Liver (tissue), 8 donors: ENCODE measurements at regions not wholly inside any gene's neighbourhood (a gene's known extent, or its start where the extent isn't known, plus 50 kb on each side); places are given as distances from the start of the nearest gene placed in this dataset.

ENCODE experiments used
- DNase-seq: peaks from one replicate; pipeline ENCODE4 v3.0.0-alpha.2; 2017; ENCODE audit warnings: low spot score
- H3K27ac ChIP-seq, 2 donors: one replicate each; pipeline ENCODE4 v1.7.0; 2013; ENCODE audit warnings: inconsistent platforms in 2 of 2, low read length in 2 of 2, control low read depth in 1 of 2, low read depth in 1 of 2, mild to moderate bottlenecking in 1 of 2
- H3K27me3 ChIP-seq, 4 donors: one replicate each; pipeline versions ENCODE4 v1.6.1 to v1.7.0; 2013; ENCODE audit warnings: low read length in 3 of 4, inconsistent platforms in 1 of 4, mild to moderate bottlenecking in 1 of 4, moderate library complexity in 1 of 4; ENCODE audit not compliant: control insufficient read depth in 4 of 4, insufficient read depth in 4 of 4
- H3K36me3 ChIP-seq, 4 donors: one replicate each; pipeline versions ENCODE4 v1.6.1 to v1.7.0; 2013; ENCODE audit warnings: low read length in 3 of 4, mild to moderate bottlenecking in 3 of 4, low read depth in 1 of 4, moderate library complexity in 1 of 4; ENCODE audit not compliant: control insufficient read depth in 4 of 4, insufficient read depth in 3 of 4
- H3K4me1 ChIP-seq, 4 donors: one replicate each; pipeline versions ENCODE4 v1.6.1 to v1.7.0; 2013; ENCODE audit warnings: low read length in 3 of 4, mild to moderate bottlenecking in 3 of 4, moderate library complexity in 1 of 4; ENCODE audit not compliant: control insufficient read depth in 4 of 4, insufficient read depth in 4 of 4
- H3K4me3 ChIP-seq, 3 donors: one replicate each; pipeline versions ENCODE4 v1.6.1 to v1.7.0; 2013; ENCODE audit warnings: low read length in 3 of 3, control low read depth in 1 of 3, low read depth in 1 of 3, mild to moderate bottlenecking in 1 of 3
- H3K9ac ChIP-seq, 2 donors: one replicate each; pipeline ENCODE4 v1.7.0; 2013; ENCODE audit warnings: low read length in 2 of 2, mild to moderate bottlenecking in 2 of 2, moderate library complexity in 2 of 2, control low read depth in 1 of 2, low read depth in 1 of 2
- H3K9me3 ChIP-seq, 4 donors: one replicate each; pipeline versions ENCODE4 v1.6.1 to v1.7.0; 2013; ENCODE audit warnings: low read length in 3 of 4; ENCODE audit not compliant: control insufficient read depth in 4 of 4
- EGR1 ChIP-seq, 2 donors: IDR thresholded peaks; 2 replicates each; pipeline ENCODE4 v1.6.1; 2016 to 2018; ENCODE audit warnings: antibody characterized with exemption in 2 of 2, low read depth in 2 of 2
- FOXA1 ChIP-seq: IDR thresholded peaks from 2 replicates; pipeline ENCODE4 v1.6.1; 2016; ENCODE audit warnings: antibody characterized with exemption
- FOXA2 ChIP-seq: IDR thresholded peaks from 2 replicates; pipeline ENCODE4 v1.6.1; 2016; ENCODE audit warnings: antibody characterized with exemption
- GABPA ChIP-seq, 2 donors: IDR thresholded peaks in 1 of 2; conservative IDR thresholded peaks in 1 of 2; 2 replicates each; pipeline ENCODE4 v1.6.1; 2016; ENCODE audit warnings: antibody characterized with exemption in 2 of 2, mild to moderate bottlenecking in 1 of 2, moderate library complexity in 1 of 2
- HNF4A ChIP-seq, 2 donors: conservative IDR thresholded peaks; 2 replicates each; pipeline ENCODE4 v1.6.1; 2016; ENCODE audit warnings: antibody characterized with exemption in 2 of 2, mild to moderate bottlenecking in 2 of 2
- HNF4G ChIP-seq: IDR thresholded peaks from 2 replicates; pipeline ENCODE4 v1.6.1; 2016; ENCODE audit warnings: antibody characterized with exemption
- JUND ChIP-seq, 2 donors: IDR thresholded peaks; 2 replicates each; pipeline ENCODE4 v1.6.1; 2016; ENCODE audit warnings: antibody characterized with exemption in 2 of 2
- NR2F2 ChIP-seq: IDR thresholded peaks from 2 replicates; pipeline ENCODE4 v1.6.1; 2016; ENCODE audit warnings: antibody characterized with exemption
- RAD21 ChIP-seq, 2 donors: IDR thresholded peaks; 2 replicates each; pipeline ENCODE4 v1.6.1; 2016; ENCODE audit warnings: antibody characterized with exemption in 2 of 2, mild to moderate bottlenecking in 2 of 2
- RXRA ChIP-seq, 2 donors: IDR thresholded peaks; 2 replicates each; pipeline ENCODE4 v1.6.1; 2017 to 2018; ENCODE audit warnings: antibody characterized with exemption in 2 of 2, mild to moderate bottlenecking in 1 of 2
- SP1 ChIP-seq: IDR thresholded peaks from 2 replicates; pipeline ENCODE4 v1.6.1; 2018; ENCODE audit warnings: antibody characterized with exemption, mild to moderate bottlenecking
- TAF1 ChIP-seq: conservative IDR thresholded peaks from 2 replicates; pipeline ENCODE4 v1.6.1; 2016; ENCODE audit warnings: antibody characterized with exemption, mild to moderate bottlenecking
- YY1 ChIP-seq: IDR thresholded peaks from 2 replicates; pipeline ENCODE4 v1.6.1; 2016; ENCODE audit warnings: antibody characterized with exemption, mild to moderate bottlenecking
- WGBS: extraction: QIAGEN DNeasy Blood & Tissue Kit; methylation state at CpG from one replicate; pipeline ENCODE4 v1.1.7; 2013; 5-methylcytosine and 5-hydroxymethylcytosine counted together
- TF ChIP-seq, protein P1 (sequence below): IDR thresholded peaks from 2 replicates; pipeline ENCODE4 v1.6.1; 2016; ENCODE audit warnings: antibody characterized with exemption
- TF ChIP-seq, protein P2 (sequence below): IDR thresholded peaks from 2 replicates; pipeline ENCODE4 v1.6.1; 2016; ENCODE audit warnings: antibody characterized with exemption
- TF ChIP-seq, protein P3 (sequence below): fragments of 150-350 bp; IDR thresholded peaks from 2 replicates; pipeline ENCODE4 v1.5.1; 2017; ENCODE audit warnings: improper control_type of control experiment, low read depth, low read length; ENCODE audit not compliant: missing input control
- TF ChIP-seq, protein P4 (sequence below): IDR thresholded peaks from 2 replicates; pipeline ENCODE4 v1.6.1; 2016; ENCODE audit warnings: antibody characterized with exemption
- TF ChIP-seq, protein P5 (sequence below): IDR thresholded peaks from 2 replicates; pipeline ENCODE4 v1.6.1; 2016; ENCODE audit warnings: antibody characterized with exemption, mild to moderate bottlenecking
- donor health status: healthy.
- donor health status: healthy.
- donor health status: healthy.
- donor health status: healthy.
- donor health status: healthy.

DNA sequence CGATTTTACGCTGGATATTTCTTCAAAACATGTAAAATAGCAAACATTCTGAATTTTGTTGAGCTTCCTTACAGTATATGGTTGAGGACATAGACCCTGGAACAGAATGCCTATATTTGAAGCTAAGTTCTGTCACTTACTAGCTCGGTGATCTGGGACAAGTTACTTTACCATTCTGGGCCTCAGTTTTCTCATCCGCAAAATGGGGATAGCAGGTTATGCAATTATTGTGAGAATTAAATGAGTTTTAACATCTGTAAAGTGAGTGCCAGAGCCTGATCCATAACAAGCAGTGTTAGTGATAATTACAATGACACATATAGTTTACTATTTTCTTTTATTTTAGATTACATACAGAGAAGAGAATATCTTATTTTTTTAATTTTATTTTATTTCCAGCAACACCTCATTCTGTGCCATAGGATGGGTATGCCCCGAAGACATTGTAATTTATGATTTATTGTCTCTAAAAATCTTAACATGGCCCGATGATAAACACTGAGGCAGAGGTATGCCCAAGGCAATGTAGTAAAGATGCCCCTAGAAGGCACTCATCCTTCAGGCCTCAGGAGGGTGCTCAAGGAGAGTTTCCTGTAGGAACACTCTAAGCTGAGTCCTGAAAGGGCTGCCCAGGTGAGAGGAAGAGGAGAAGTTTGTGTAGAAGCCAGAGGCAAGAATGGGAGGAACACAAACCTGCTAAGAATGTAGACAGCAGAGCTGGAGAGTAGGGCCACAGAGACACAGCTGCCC is 250.9 kb downstream of the BCL11A start:
- Histone ChIP-seq H3K9me3 (no peaks in the 10 kb centered on the region), H3K27ac (no peak overlapping the region), H3K27me3 (no peaks in the 10 kb centered on the region), H3K36me3 (no peaks in the 10 kb centered on the region), H3K4me1 (no peaks in the 10 kb centered on the region), H3K9ac (no peak overlapping the region), H3K4me3 (no peak overlapping the region)
- no peak for TF ChIP-seq GABPA (IDR thresholded peaks at IDR 0.05 in 1 of 2, conservative IDR thresholded peaks at IDR 0.05 in 1 of 2)
- TF ChIP-seq, protein P1, sequence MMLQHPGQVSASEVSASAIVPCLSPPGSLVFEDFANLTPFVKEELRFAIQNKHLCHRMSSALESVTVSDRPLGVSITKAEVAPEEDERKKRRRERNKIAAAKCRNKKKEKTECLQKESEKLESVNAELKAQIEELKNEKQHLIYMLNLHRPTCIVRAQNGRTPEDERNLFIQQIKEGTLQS, result no peak
- no peak for TF ChIP-seq RXRA (IDR thresholded peaks at IDR 0.05)
- TF ChIP-seq RAD21 (IDR thresholded peaks at IDR 0.05), result no peak
- no peak for TF ChIP-seq FOXA1
- TF ChIP-seq HNF4A (conservative IDR thresholded peaks at IDR 0.05), result no peak
- TF ChIP-seq JUND (IDR thresholded peaks at IDR 0.05), result no peak
- TF ChIP-seq FOXA2, result no peak
- TF ChIP-seq, protein P2, sequence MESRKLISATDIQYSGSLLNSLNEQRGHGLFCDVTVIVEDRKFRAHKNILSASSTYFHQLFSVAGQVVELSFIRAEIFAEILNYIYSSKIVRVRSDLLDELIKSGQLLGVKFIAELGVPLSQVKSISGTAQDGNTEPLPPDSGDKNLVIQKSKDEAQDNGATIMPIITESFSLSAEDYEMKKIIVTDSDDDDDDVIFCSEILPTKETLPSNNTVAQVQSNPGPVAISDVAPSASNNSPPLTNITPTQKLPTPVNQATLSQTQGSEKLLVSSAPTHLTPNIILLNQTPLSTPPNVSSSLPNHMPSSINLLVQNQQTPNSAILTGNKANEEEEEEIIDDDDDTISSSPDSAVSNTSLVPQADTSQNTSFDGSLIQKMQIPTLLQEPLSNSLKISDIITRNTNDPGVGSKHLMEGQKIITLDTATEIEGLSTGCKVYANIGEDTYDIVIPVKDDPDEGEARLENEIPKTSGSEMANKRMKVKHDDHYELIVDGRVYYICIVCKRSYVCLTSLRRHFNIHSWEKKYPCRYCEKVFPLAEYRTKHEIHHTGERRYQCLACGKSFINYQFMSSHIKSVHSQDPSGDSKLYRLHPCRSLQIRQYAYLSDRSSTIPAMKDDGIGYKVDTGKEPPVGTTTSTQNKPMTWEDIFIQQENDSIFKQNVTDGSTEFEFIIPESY, result no peak
- TF ChIP-seq TAF1, result no peak
- no peak for TF ChIP-seq YY1
- TF ChIP-seq EGR1 (IDR thresholded peaks at IDR 0.05; ENCODE audit: low read depth in 2 of 2), result no peak
- TF ChIP-seq SP1, result no peak
- TF ChIP-seq, protein P3, sequence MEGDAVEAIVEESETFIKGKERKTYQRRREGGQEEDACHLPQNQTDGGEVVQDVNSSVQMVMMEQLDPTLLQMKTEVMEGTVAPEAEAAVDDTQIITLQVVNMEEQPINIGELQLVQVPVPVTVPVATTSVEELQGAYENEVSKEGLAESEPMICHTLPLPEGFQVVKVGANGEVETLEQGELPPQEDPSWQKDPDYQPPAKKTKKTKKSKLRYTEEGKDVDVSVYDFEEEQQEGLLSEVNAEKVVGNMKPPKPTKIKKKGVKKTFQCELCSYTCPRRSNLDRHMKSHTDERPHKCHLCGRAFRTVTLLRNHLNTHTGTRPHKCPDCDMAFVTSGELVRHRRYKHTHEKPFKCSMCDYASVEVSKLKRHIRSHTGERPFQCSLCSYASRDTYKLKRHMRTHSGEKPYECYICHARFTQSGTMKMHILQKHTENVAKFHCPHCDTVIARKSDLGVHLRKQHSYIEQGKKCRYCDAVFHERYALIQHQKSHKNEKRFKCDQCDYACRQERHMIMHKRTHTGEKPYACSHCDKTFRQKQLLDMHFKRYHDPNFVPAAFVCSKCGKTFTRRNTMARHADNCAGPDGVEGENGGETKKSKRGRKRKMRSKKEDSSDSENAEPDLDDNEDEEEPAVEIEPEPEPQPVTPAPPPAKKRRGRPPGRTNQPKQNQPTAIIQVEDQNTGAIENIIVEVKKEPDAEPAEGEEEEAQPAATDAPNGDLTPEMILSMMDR, result no peak
- no peak for TF ChIP-seq NR2F2
- no peak for TF ChIP-seq HNF4G
- TF ChIP-seq, protein P4, sequence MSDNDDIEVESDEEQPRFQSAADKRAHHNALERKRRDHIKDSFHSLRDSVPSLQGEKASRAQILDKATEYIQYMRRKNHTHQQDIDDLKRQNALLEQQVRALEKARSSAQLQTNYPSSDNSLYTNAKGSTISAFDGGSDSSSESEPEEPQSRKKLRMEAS, result no peak
- TF ChIP-seq, protein P5, sequence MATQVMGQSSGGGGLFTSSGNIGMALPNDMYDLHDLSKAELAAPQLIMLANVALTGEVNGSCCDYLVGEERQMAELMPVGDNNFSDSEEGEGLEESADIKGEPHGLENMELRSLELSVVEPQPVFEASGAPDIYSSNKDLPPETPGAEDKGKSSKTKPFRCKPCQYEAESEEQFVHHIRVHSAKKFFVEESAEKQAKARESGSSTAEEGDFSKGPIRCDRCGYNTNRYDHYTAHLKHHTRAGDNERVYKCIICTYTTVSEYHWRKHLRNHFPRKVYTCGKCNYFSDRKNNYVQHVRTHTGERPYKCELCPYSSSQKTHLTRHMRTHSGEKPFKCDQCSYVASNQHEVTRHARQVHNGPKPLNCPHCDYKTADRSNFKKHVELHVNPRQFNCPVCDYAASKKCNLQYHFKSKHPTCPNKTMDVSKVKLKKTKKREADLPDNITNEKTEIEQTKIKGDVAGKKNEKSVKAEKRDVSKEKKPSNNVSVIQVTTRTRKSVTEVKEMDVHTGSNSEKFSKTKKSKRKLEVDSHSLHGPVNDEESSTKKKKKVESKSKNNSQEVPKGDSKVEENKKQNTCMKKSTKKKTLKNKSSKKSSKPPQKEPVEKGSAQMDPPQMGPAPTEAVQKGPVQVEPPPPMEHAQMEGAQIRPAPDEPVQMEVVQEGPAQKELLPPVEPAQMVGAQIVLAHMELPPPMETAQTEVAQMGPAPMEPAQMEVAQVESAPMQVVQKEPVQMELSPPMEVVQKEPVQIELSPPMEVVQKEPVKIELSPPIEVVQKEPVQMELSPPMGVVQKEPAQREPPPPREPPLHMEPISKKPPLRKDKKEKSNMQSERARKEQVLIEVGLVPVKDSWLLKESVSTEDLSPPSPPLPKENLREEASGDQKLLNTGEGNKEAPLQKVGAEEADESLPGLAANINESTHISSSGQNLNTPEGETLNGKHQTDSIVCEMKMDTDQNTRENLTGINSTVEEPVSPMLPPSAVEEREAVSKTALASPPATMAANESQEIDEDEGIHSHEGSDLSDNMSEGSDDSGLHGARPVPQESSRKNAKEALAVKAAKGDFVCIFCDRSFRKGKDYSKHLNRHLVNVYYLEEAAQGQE, result no peak
- DNase-seq, result no peak
- 92% methylated on average over 6 of the region's 6 CpGs for WGBS
